ENCODE measurements at regions not wholly inside any gene's neighbourhood (a gene's known extent, or its start where the extent isn't known, plus 50 kb on each side); places are given as distances from the start of the nearest gene placed in this dataset.

DNA sequence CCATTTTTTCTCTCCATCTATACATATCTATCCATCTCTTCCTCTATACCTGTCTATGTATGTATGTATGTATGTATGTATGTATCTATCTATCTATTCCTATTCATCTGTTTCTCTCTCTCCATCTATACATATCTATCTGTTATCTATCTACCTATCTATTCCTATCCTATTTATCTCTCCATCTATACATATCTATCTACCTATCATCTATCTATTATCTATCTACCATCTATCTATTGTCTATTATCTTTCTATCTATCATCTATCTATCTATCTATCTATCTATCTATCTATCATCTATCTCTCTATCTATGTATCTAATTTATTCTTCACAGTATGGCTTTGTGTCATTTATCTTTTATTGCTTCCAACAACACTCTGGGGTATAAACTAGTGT is 1124.4 kb downstream of the TYW1 start:
- TF ChIP-seq, protein P1, sequence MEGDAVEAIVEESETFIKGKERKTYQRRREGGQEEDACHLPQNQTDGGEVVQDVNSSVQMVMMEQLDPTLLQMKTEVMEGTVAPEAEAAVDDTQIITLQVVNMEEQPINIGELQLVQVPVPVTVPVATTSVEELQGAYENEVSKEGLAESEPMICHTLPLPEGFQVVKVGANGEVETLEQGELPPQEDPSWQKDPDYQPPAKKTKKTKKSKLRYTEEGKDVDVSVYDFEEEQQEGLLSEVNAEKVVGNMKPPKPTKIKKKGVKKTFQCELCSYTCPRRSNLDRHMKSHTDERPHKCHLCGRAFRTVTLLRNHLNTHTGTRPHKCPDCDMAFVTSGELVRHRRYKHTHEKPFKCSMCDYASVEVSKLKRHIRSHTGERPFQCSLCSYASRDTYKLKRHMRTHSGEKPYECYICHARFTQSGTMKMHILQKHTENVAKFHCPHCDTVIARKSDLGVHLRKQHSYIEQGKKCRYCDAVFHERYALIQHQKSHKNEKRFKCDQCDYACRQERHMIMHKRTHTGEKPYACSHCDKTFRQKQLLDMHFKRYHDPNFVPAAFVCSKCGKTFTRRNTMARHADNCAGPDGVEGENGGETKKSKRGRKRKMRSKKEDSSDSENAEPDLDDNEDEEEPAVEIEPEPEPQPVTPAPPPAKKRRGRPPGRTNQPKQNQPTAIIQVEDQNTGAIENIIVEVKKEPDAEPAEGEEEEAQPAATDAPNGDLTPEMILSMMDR (IDR thresholded peaks at IDR 0.05; ENCODE audit: low read depth, low read length, poor library complexity, severe bottlenecking) = no peak
- no peak for TF ChIP-seq EZH2phosphoT487 (IDR thresholded peaks at IDR 0.05; ENCODE audit: borderline replicate concordance, low read length)

All from DOHH2 (cell line).